Fibroblast of gingiva (primary cell): ENCODE measurements at regions not wholly inside any gene's neighbourhood (a gene's known extent, or its start where the extent isn't known, plus 50 kb on each side); places are given as distances from the start of the nearest gene placed in this dataset.

Experiments used
- DNase-seq: peaks from one replicate; pipeline ENCODE4 v3.0.0-alpha.2; 2011; ENCODE audit warnings: low read depth

- DNase-seq: no peak
These were observed 61.8 kb upstream of the PTPRD start for GRCh38 chr9:10674586-10674985.

- DNase-seq: no peak
These were observed 65.2 kb upstream of the PTPRD start for GRCh38 chr9:10678010-10678409.

DNA sequence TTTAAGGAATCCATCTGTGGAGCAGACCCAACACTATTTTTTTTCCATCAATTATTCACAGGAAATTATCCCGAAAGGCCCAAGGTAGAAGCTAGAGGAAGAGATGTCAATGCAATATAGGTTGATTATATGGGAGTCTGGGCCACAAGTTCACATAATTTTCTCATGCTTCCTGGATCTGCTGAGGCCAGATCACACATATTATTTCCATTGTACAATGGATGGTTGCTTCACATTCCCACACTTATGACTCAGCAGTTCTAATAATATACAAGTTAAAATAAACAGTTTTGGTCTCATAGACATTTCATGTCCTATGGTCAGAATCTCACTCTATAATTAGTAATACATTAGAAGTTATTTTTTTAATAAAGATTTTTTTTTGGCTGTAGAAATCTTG is 66.0 kb upstream of the PTPRD start:
- no peak for DNase-seq

GRCh38 chr9:10686943-10687342 is 74.1 kb upstream of the PTPRD start:
- no peak for DNase-seq

DNA sequence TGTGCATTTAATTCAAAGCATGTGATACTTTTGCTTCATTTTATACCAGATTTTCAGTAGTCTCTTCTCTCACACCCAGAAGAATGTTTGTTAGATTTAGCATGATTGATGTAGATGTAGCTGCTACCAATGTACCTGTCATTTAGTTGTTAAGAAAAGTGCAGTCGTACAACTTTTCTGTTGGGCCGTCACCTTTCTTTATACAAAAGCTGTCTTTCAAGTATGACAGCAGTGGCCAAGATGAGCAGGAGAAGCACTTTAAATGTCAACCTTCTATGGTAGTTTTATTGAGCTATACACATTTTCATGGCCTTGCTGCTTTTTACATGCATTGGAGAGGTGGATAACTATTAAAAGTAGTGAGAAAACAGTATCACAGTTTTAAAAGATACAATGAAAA is 77.7 kb upstream of the PTPRD start:
- DNase-seq: no peak

DNA sequence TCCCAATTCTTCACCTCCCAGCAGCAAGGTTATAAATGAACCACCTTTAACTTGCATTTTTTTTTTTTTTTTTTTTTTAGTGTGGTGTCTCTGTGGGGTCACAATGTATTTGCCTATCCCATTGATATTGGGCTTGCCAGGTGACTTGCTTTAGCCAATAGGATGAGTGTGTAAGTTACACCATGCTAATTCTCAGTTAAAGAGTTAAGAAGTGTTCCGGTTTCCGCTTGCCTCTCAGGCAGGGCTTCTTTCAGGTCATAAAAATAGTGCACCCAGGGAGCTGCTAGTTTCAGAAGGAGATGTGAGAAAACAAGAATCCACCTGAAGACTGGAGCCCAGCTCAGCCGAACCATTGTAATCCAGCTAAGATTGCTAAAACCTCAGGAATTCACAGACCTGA is 84.2 kb upstream of the PTPRD start:
- no peak for DNase-seq

DNA sequence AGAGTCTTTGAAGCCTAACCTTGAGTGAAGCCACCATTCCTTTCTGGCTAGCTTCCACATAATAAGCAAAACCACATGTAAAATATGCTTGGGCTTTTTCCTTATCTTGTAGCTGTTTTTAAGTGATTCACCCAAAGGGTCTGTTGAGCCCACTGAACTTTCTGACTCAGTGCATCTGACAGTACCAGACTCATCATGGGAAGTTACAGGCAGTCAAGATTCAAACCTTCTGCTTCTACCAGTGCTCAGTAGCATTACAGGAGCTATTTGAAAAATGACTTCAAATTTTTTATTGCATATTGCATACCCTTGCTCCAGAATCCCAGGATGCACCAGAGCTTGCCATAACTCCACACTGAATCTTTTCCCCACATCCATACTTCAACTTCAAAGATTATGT is 87.5 kb upstream of the PTPRD start:
- no peak for DNase-seq

DNA sequence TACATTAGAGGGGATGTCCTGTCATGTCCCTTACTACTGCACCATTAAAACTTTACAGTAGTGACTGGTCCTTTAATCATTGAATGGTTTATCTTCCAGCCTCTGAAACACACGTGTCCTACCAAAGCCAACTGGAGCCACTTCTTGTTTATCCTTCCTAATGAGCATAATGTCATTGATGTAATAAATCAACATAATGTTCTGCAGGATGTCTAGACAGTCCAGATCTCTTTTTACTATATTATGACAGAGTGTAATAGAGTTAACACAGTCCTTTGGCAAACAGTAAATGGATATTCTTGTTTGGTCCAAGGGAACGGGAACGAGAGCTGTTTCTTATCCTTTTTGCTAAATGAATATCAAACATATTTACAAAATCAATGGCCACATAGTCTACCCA is 88.1 kb upstream of the PTPRD start:
- DNase-seq: no peak

DNA sequence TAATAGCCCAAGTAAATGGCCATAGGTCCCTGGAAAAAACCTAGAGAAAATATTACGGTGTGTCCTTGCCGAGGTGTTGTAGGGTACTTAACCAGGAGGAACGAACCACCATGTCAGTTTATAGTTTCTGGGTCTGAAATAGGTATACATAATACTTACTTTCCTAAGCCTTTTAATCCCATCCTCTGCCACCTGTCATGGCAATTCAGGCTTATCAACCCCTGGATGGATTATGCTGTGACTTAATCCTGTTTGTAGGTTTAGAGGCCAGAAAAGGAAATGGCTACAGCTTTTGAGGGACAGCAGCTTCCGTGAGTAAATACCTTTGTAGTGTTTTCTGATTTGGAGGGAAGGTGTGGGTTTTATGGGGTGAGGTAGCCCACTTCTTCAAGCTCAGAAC is 89.1 kb upstream of the PTPRD start:
- DNase-seq: no peak

DNA sequence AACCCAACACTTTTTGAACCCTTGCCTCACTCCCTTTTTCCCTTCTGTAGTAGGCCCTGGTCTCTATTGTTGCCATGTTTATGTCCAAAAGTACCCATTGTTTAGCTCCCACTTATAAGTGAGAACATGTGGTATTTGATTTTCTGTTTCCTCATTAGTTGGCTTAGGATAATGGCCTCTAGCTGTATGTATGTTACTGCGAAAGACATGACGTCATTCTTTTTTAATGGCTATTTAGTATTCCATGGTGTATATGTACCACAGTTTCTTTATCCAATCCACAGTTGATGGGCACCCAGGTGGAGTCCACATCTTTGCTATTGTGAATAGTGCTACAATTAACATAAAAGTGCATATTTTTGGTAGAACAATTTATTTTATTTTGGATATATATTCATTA is 90.3 kb upstream of the PTPRD start:
- no peak for DNase-seq

DNA sequence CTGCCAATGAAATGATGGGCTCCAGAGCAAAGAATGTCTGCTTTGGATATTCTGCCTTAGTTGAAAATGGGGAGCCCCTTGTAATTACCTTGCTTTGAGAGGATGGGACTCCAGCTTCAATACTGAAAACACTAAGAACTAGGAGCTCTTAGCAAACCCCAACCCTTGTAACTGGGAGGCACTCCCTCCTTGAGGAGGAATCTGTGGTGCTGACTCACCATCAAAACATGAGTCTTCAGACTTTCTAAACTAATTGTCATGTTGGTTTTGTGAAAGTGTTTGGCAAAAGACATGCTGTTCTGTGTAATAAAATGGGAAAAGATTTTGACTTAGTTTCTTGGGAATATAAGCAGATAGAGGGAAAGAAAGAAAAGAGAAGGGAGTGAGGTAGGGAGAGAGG is 91.9 kb upstream of the PTPRD start:
- no peak for DNase-seq

DNA sequence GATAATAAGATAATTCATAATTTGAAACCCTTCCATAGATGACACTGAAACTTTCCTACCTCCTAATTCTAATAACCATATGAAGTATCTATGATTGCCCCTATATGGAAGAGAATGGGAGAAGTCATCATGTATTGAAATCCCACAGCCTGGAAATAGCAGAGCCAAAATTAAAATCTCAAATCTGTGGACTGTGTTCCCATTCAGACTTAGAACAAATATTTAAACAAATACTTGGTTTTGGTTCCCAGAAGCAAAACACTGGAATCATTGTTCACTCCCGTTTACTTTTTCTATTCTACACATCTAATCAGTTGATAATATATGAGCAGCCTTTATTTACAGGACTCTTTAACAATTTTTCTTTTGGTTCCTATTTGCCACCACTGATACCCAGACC is 92.6 kb upstream of the PTPRD start:
- DNase-seq: no peak

GRCh38 chr9:10706788-10707187 is 94.0 kb upstream of the PTPRD start:
- DNase-seq: no peak

DNA sequence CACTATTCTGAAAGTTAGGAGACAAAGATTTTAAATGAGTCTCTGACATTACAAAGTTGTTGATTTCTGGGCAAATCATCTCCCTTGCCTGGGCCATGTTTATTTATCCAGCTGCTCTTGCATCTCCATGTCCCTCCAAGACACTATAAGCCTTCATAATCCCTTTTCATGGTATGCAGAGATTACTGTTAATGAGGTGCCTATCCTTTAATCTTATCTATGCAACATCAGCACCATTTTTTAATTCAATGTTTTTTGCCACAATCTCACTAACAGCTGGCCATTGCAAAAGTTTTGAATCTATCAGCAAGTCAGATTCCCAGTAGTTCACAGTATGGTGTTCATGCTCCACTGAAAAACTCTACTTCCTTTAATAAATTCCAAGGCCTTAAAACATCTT is 108.5 kb upstream of the PTPRD start:
- DNase-seq: no peak

GRCh38 chr9:10729213-10729612 is 116.4 kb upstream of the PTPRD start:
- no peak for DNase-seq

DNA sequence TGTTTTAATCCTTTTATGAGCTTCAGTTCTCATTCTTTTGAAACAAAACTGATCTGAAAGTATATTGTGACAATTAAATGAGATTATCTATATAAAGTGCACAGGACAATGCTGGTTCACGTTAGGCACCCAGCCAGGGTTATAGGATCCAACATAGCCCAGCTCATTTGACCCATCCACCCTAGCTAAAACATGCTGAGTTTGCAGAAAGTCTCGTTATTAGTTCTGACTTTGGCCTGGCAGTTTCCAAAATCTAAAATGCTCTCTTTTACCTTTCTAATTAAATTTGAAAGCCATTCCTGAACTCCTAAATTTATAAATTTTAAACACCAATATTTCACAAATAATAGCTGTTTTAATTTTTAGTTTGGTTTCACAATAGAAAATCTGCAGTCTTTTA is 131.9 kb upstream of the PTPRD start:
- no peak for DNase-seq

DNA sequence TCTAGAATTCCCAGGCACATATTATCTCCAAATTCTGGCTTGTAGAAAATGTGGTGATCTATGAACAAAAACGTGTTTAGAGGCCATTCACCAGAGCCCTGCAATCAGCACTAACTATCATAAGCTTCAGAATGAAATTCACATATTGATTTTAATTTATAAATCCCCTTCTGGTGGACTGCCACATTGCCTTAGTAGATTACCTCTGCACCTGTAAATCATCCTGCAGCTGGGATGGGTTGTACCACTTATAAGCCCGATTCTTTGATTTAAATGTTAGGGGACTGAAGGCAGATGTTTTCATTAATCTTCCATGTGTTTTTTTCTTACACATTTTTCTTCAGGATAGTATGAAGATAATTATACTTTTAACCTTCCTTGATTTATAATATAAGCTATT is 140.7 kb upstream of the PTPRD start:
- no peak for DNase-seq

GRCh38 chr9:10764481-10764880 is 151.7 kb upstream of the PTPRD start:
- no peak for DNase-seq

DNA sequence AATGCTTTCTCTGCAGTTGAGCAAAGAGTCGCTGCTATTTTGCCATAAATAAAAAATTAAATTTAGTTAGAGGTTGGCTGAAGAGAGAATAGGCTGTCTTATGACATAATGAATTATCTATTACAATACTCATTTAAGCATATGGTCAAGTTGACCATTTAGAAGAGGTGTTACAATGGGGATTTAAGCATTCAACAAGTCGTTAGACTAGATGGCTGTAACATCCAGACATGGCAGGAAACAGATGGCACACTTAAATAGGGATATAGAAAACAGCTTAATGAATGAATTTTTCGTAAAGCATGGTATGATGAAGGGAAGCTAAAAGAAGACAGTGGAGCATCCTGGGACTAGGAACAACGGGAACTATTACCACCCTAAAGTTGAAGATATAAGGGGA is 160.3 kb upstream of the PTPRD start:
- no peak for DNase-seq

DNA sequence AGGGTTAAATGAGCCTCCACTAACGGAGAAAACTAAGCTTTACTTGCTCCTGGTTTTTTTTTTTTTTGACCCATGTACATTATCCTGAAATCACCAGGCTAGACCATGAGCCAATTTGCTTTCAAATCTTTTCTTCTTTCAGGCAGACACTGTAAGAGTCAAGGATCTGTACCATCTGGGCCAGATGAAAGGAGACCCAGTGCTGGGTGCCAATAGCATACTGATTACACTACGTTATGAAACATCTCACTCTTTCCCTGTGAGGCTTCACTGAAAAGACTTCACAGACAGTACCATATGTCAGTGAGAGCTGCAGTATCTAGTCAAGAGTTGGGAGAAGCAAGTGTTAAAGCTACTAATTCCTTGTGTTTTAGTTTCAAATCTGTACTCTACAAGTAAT is 161.2 kb upstream of the PTPRD start:
- no peak for DNase-seq

- DNase-seq: no peak
These were observed 172.5 kb upstream of the PTPRD start for GRCh38 chr9:10785255-10785654.

- no peak for DNase-seq
These were observed 180.5 kb upstream of the PTPRD start for GRCh38 chr9:10793306-10793705.

DNA sequence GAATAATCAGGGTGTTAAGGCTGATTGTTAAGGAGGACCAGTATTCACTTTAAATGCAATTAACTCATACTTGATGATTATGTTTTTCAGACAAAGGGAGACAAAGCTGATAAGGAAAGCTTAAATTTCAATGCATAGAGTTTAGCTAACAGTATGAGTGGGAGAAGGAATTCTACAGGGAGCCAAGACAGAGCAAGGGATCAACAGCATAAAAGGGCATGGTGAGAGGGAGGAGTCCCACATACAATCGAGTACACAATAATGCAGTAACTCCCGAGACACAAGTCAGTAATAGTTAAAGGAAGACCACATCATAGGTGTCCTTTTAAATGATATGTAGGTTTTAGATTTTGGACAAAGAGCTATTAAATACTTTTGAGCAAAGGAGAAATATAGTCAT is 191.7 kb upstream of the PTPRD start:
- DNase-seq: no peak

DNA sequence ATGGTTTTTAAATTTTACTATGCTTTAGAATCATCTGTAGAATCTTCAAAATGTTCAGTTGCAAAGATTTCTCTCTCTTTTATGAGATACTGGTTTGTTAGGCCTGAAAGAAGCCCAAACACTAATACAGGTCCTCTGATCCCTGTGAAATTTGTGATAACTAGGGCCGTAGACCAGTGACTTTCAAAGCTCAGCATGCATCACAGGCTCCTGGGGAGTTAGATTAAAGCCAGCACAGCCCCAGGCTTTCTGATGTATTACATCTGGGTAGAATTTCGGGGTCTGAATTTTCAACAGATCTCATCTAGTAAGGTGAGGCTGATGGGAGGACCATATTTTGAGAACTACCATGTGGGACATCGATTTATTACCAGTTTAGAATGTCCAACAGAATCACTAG is 194.1 kb upstream of the PTPRD start:
- no peak for DNase-seq

DNA sequence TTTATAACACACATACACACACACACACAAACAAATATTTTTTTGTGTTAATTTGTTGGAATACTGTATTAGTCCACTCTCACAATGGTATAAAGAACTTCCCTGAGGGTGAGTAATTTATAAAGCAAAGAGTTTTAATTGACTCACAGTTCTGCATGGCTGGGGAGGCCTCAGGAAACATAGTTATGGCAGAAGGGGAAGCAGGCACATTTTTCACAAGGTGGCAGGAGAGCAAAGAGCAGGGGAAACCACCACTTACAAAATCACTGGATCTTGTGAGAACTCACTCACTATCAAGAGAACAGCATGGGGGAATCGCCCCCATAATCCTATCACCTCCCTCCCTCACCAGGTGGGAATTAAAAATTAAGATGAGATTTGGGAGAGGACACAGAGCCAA is 205.4 kb upstream of the PTPRD start:
- no peak for DNase-seq
